ENCODE measurements at regions not wholly inside any gene's neighbourhood (a gene's known extent, or its start where the extent isn't known, plus 50 kb on each side); places are given as distances from the start of the nearest gene placed in this dataset.

- TF ChIP-seq USF2 (IDR thresholded peaks at IDR 0.05; ENCODE audit: low read depth, low read length): no peak
- TF ChIP-seq FOS (IDR thresholded peaks at IDR 0.05; ENCODE audit: low read depth, low read length): no peak
- TF ChIP-seq CTCF (conservative IDR thresholded peaks at IDR 0.05; ENCODE audit: low read depth, low read length): no peak
- TF ChIP-seq POLR2A (IDR thresholded peaks at IDR 0.05; ENCODE audit: low read depth, low read length): no peak
Measured at GRCh38 chr2:2413525-2413924, 82.5 kb upstream of the MYT1L start.
